HG03354 (cell line): ENCODE measurements at regions not wholly inside any gene's neighbourhood (a gene's known extent, or its start where the extent isn't known, plus 50 kb on each side); places are given as distances from the start of the nearest gene placed in this dataset.

Experiments
- ATAC-seq: cut with Tn5 transposase; IDR thresholded peaks from one replicate; pipeline ENCODE4 v1.9.1; 2021; ENCODE audit warnings: mild to moderate bottlenecking; ENCODE audit not compliant: unreplicated experiment, poor library complexity, severe bottlenecking

DNA sequence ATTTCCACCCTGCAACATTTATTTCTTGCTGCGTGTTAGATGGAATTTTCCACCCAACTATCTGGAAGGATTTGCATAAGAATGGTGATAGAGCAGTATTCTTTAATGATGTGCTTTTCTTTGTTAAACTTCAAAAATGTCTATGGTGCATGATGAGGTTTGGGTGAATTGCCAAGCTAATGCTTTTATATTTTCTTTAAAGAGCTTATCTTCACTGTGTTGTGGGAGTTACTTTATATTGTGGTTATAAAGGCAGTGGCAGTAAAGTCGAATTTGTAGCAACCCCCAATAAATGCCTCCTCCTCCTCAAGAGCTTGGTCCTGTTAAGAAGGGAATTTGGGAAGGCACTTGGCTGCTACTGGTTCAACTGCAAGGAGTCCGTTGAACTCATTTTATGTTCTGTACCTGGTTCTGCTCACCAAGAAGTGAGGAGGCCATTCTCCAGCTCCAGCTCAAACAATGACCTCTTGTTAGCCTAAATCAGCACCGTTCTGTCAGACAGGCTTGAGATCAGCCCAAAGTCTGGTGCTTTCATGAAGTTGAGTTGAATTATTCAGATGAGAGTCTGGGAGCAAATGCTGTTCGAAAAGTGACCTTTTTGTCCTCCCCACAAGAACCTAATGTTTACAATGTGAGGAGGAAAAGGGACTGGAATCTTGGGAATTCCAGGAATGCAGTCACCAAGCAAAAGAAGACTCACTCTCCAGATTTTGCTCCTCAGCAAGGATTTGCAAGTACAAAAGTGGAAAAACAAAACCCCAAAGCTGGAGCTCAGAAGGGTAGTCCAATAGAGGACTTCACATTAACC, 217.0 kb downstream of the TMEM38B start:
- ATAC-seq: no peak

- ATAC-seq: no peak
Measured at GRCh38 chr9:105912157-105912862, 218.0 kb downstream of the TMEM38B start.

GRCh38 chr9:105912863-105913516, 218.6 kb downstream of the TMEM38B start:
- ATAC-seq: no peak

- no peak for ATAC-seq
Measured at GRCh38 chr9:105921057-105921726, 226.9 kb downstream of the TMEM38B start.

- no peak for ATAC-seq
Measured at GRCh38 chr9:105928416-105928815, 234.1 kb downstream of the TMEM38B start.

- no peak for ATAC-seq
Measured at GRCh38 chr9:105930011-105930627, 235.8 kb downstream of the TMEM38B start.

- no peak for ATAC-seq
Measured at GRCh38 chr9:105932276-105932675, 237.9 kb downstream of the TMEM38B start.

GRCh38 chr9:105950448-105950847, 256.1 kb downstream of the TMEM38B start:
- no peak for ATAC-seq

- ATAC-seq: no peak
Measured at GRCh38 chr9:105950894-105951293, 256.6 kb downstream of the TMEM38B start.

GRCh38 chr9:105954517-105954916, 260.2 kb downstream of the TMEM38B start:
- no peak for ATAC-seq

GRCh38 chr9:105957830-105958229, 263.5 kb downstream of the TMEM38B start:
- peak; percentile 50 for ATAC-seq

DNA sequence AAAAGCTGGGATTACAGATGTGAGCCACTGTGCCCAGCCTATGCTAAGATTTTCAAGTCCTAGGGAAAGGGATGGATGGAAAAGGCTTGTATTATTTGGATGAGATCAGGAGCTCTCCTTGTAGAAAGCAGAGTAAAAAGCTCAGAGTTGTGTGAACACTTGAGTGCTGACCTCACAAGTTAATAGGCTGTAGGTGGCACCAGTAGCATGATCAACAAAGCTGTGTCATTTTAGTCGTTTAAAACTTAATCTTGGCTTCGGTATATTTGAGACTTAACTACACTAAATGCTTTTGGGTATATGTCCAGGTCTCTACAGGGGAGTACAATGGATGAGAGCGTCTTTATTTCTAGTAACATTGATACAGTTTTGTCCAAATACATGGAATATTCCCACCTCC, 264.2 kb downstream of the TMEM38B start:
- ATAC-seq: no peak

DNA sequence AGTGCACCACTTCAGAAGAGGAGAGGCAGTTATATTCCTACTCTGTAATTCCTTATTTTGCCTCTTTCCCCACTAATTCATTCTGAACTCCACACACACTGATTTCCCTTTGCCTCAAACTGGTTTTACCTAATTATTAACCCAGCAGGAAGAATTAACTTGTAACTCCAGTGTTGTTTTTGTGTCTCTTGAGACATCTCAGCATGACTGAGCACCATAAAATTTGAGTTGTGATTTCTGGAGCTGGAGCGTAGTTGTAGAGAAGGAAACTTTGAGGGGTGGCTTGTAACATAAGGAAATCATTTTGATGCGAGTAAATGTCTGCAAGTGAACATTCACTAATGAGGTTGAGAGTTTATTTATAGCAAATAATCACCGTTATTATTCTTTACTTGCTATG, 265.2 kb downstream of the TMEM38B start:
- no peak for ATAC-seq

GRCh38 chr9:105963343-105964099, 269.2 kb downstream of the TMEM38B start:
- no peak for ATAC-seq

DNA sequence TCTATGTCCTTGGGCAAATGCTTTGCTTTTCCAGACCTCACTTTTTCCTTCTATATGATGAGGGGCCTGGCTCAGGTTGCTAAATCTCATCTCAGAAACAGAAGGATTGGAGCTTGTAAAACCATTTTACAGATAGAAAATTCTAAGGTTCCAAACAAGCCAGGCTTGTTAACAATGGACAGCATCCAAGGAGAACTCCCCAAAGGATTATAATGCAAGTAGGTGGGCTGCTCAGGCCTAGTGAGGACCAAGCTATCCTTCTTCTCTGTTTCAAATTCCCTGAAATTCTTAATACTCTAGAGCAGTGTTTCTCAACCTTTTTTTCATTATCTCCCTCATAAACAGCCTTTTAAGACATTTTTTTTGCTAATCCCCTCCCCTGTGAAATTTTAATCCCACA, 269.8 kb downstream of the TMEM38B start:
- ATAC-seq: no peak

- no peak for ATAC-seq
Measured at GRCh38 chr9:105966834-105967233, 272.5 kb downstream of the TMEM38B start.

DNA sequence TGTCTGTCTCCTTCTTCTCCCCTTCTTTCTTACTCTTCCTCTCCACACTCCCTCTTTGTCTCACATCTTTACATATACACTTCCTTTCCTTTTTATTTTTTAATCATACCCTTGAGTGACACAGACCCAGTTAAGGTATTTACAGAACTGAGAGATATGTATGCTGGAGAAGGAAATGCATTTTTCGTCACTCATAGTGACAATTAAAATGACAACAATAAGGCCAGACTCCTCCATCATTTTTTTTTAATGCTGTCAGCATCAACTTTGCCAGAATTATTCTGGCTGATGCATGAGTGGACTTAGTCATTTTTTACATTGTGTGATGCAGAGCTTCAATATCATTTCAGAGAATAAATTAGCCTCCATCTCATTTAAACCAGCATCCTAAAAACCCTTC, 272.9 kb downstream of the TMEM38B start:
- ATAC-seq: no peak

DNA sequence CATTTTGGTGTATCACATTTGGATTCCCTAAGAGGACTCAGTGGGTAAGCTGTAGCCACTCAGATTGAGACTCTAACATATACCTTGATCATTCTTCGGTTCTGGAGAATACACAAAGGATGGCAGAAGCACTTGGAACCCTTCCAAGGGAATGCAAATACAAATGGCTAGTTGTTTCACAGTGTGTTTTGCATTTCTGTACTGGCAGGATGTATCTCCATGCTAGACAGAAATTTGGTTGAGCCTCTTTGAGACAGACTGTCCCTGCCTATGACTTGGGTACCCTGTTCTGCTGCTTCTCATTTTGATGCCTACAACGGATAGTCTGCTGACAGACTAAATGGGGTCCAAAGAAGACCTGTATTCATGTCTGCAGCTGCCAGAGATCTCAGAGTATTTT, 273.5 kb downstream of the TMEM38B start:
- ATAC-seq: no peak

GRCh38 chr9:105968811-105969466, 274.6 kb downstream of the TMEM38B start:
- ATAC-seq: no peak
